GM21717 (cell line): ENCODE measurements at regions not wholly inside any gene's neighbourhood (a gene's known extent, or its start where the extent isn't known, plus 50 kb on each side); places are given as distances from the start of the nearest gene placed in this dataset.

ENCODE experiments used
- ATAC-seq: cut with Tn5 transposase; IDR thresholded peaks from one replicate; pipeline ENCODE4 v1.9.1; 2021; ENCODE audit warnings: mild to moderate bottlenecking, moderate library complexity; ENCODE audit not compliant: unreplicated experiment

DNA sequence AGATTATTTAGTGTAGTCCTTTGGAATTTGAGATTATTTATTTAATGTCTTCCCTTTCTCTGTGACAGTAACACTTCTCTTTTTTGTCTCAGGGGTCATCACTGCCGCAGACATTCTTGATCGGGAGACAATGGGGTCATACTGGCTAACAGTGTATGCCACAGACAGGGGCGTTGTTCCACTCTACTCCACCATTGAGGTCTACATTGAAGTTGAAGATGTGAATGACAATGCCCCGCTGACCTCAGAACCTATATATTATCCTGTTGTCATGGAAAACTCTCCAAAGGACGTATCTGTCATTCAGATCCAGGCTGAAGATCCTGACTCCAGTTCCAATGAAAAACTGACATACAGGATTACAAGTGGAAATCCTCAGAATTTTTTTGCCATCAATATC lies 299.9 kb downstream of the FAT3 start:
- ATAC-seq, result no peak

- ATAC-seq, result no peak
These were observed 302.8 kb downstream of the FAT3 start for GRCh38 chr11:92527467-92527866.

DNA sequence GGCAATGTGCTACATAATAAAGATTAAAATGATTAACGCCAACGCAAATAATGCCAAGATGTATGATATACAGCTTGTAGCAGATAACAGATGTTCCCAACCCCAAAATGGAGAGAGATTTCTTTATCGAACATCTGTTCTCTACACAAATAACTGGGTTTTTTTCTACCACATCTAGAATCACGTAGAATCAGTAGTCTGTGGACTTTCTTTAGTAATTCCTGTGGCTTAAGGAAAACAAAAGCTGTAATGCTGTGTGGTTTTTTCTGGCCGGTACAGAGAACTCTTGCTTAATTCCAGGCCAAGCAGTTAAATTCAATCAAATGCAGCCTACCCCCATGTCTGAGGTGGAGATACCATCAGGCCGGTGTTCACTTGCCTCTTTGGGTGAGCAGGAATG lies 303.4 kb downstream of the FAT3 start:
- no peak for ATAC-seq

- ATAC-seq, result no peak
These were observed 306.6 kb downstream of the FAT3 start for GRCh38 chr11:92531065-92531739.

DNA sequence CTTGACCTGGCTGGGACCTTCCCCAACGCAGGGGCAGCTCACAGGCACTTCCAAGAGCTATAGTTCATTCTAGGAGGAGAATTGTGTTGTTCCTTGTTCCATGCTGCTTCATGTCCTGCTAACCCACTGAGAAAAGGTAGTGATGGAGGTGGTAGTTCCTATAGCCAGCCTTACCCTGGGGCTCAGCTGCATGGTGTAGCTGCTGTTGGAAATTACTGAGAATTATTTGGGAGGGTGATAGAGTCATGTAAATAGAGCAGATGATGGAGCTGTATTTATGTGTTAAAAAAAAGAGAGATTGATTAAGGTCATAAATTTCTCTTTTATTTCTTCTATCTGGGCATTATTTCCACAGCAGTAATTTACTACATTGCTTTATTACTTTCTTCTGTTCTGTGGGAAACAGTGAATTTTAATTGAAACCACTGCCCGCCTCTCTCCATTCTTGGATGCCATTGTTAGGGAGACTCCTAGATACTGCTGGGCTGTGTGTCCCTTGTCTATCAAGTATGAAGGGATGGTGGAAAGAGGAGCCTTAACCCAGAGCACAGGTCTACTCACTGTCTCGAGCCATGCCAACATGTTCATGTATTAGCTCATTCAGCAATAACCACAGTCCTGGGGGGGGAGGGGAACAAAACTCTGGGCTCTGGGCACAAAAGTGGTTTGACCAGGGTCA lies 309.2 kb downstream of the FAT3 start:
- ATAC-seq, result no peak

DNA sequence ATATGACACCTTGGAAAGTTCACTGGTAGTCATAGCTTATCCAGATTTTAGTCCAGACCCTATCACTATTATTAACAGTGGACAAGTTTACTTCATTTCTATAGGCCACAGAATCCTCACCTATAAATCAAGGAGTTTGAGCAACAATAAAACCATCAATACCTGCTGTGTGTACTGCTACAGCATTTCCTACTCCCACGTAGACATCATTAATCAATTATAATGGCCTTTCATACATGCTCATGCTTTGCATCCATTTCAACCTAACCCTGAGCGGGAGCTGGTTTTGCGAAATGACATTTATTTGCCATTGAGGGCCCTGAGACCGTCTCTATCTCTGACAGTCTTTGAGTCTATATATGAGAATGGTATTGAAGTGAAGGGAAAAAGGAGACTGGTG lies 312.3 kb downstream of the FAT3 start:
- ATAC-seq, result no peak

- no peak for ATAC-seq
These were observed 315.5 kb downstream of the FAT3 start for GRCh38 chr11:92540096-92540495.

- ATAC-seq, result no peak
These were observed 321.4 kb downstream of the FAT3 start for GRCh38 chr11:92545906-92546471.

- ATAC-seq, result no peak
These were observed 322.0 kb downstream of the FAT3 start for GRCh38 chr11:92546603-92547002.

DNA sequence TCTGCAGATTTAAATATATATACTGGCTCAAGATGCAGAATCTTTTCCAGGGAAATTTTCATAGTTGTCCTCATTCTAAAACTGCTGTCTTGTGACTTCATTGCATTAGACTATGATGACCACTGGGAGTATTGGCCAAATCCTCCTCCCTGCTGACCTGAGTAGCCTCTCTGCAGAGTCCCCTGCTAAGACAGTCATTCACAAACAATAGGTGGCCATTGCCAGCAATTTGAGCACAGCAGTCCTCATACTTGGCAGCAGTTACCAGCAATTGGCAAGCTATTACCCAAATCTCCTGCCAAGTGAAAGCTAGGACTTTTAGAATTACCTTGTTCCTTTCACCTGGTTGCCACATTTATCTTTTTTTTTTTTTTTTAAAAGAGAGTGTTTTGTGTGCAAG lies 325.8 kb downstream of the FAT3 start:
- no peak for ATAC-seq

- ATAC-seq, result no peak
These were observed 326.3 kb downstream of the FAT3 start for GRCh38 chr11:92550871-92551270.

GRCh38 chr11:92552942-92553341 lies 328.3 kb downstream of the FAT3 start:
- ATAC-seq, result no peak

DNA sequence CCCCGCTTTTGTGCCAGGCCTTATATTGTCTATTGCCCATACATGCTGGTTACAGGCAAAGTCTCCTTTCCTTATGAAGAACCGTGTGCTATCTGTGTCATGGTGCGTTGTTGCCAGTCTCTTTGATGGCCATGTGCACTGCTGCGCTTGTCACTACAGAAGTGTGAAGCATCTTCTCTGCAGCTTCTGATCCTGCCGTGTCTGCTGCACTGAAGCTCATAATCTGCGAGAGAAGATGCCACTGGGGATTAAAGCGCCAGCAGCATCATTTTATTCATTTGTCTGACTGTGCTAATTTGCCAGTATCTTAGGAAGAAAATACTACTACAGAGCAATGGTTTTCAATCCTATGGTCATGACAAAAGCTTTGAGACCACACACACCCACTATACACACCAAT lies 330.1 kb downstream of the FAT3 start:
- ATAC-seq, result no peak

DNA sequence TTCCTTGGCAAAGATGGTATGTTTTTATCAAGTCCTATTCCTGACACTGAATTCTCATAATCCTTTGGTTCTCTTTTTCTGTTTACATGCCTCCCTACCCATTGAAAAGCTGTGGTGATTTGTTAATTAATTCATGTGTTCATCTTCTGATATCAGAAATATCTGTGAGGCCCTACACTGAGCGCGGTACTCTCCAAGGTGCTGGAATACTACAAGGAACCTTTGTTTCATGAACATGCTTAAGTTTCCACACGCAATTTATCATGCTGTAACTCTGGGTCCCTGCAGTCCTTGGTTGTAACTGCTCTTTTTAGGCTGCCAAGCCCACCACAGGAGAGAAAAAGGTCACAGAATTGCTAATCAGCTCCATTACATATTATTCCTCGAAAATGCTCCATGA lies 331.8 kb downstream of the FAT3 start:
- ATAC-seq, result no peak

DNA sequence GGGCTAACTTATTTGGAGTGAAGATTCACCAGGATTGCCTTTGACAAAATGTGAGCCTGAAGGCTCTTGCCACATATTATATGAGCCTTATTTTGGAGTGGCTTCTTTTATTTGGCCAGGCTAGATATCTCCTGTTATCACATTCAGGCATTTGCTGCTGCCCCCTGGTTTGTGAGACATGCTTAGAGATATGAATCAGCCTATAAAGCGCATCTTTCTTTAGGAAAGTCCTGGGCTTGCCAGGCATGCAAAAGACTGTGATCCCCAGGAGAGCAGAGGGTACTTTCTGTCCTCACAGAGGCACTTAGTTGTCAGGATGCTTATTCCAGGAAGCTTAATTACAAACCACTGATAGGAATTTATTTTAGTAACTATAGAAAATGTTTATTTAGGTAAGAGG lies 333.3 kb downstream of the FAT3 start:
- ATAC-seq, result no peak

DNA sequence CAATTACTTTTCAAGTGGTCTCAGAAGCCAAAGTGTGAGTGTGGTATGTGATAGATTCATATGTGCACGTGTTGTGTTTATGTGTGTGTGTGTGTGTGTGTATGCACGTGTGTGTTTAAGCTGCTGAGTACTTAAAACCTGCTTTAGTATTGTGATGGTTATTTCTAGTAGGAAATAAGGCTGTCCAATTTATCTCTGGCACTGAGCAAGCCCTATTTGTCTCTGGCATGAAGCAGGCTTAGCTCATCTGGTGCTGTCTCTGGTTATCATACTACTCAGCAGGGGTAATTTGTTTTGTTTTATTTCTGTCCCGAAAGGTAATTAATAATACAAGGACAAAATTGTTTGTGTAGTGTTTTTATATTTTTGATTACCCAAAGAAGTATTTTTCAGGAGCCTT lies 333.7 kb downstream of the FAT3 start:
- ATAC-seq, result no peak

GRCh38 chr11:92569726-92570125 lies 345.1 kb downstream of the FAT3 start:
- ATAC-seq, result no peak

GRCh38 chr11:92572559-92572958 lies 347.9 kb downstream of the FAT3 start:
- ATAC-seq, result no peak

DNA sequence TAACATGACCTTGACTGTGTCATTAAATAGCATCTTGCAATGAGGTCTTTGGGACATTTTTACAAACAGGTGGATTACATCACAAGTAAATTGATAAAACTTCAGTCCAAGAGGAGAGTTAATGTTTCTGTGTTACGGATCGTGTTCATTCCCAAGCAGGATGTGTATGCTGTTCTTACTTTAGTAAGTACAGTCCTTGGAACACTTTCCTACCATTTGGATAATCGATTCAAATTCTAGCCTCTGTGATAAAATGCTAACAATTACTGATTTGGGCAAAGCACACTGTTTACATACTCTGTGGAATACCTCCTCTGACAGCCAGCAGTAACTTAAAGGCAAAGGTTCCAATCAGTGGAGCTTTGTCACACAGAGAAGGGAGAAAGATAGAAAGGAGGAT lies 351.7 kb downstream of the FAT3 start:
- ATAC-seq, result no peak

- no peak for ATAC-seq
These were observed 356.3 kb downstream of the FAT3 start for GRCh38 chr11:92580908-92581307.

DNA sequence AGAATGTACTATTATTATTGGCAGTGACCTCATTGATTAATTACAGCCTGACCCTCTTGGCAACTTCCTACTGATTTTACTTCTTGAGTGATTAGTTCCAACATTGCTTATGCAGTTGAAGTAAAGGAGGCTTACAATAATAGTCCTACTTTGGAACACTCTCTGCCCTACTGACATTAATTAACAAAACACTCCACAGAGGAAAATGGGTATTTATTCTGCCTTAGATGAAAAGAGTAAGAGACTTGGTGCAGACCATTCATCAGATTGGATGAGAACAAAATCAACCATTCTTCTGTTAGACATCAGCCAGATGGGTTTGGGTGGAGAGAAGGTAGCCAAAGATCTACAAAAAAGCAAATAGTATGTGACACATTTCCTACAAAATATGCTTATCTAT lies 363.8 kb downstream of the FAT3 start:
- ATAC-seq, result no peak

GRCh38 chr11:92589512-92589911 lies 364.9 kb downstream of the FAT3 start:
- ATAC-seq, result no peak

- ATAC-seq, result no peak
These were observed 366.9 kb downstream of the FAT3 start for GRCh38 chr11:92591521-92591920.
